ENCODE measurements at regions not wholly inside any gene's neighbourhood (a gene's known extent, or its start where the extent isn't known, plus 50 kb on each side); places are given as distances from the start of the nearest gene placed in this dataset.

GRCh38 chr2:36214691-36215090 lies 140.9 kb upstream of the CRIM1 start:
- TF ChIP-seq, protein P1, sequence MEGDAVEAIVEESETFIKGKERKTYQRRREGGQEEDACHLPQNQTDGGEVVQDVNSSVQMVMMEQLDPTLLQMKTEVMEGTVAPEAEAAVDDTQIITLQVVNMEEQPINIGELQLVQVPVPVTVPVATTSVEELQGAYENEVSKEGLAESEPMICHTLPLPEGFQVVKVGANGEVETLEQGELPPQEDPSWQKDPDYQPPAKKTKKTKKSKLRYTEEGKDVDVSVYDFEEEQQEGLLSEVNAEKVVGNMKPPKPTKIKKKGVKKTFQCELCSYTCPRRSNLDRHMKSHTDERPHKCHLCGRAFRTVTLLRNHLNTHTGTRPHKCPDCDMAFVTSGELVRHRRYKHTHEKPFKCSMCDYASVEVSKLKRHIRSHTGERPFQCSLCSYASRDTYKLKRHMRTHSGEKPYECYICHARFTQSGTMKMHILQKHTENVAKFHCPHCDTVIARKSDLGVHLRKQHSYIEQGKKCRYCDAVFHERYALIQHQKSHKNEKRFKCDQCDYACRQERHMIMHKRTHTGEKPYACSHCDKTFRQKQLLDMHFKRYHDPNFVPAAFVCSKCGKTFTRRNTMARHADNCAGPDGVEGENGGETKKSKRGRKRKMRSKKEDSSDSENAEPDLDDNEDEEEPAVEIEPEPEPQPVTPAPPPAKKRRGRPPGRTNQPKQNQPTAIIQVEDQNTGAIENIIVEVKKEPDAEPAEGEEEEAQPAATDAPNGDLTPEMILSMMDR (IDR thresholded peaks at IDR 0.05), result no peak
- TF ChIP-seq POLR2AphosphoS5 (IDR thresholded peaks at IDR 0.05) (no peak), POLR2A (IDR thresholded peaks at IDR 0.05) (no peak)

Data from prostate gland (tissue), 2 donors.